ENCODE measurements at regions not wholly inside any gene's neighbourhood (a gene's known extent, or its start where the extent isn't known, plus 50 kb on each side); places are given as distances from the start of the nearest gene placed in this dataset.
"Not testable (repeated sequence)": the region's sequence is repeated elsewhere in the genome, so short reads cannot be mapped to it uniquely, and the experiment has no call there.

DNA sequence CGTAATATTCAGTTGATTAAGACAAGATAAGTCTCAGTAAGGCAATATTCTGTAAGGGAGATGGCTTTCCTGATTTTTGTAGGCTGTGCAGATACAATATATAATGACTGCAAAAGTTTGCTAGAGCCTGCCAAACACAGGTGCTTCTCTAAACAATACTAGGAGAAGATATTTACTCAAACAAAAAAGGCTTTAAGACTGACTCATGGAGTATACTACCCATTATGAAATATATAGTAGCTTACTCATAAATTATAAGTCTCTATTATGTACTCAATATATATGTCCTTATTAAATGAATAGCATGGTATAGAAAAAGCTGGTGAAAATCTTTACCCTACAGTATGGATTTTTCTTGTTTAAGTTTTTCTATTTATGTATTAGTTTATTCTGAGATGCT lies 93.2 kb upstream of the IL15 start:
- no peak for DNase-seq

DNA sequence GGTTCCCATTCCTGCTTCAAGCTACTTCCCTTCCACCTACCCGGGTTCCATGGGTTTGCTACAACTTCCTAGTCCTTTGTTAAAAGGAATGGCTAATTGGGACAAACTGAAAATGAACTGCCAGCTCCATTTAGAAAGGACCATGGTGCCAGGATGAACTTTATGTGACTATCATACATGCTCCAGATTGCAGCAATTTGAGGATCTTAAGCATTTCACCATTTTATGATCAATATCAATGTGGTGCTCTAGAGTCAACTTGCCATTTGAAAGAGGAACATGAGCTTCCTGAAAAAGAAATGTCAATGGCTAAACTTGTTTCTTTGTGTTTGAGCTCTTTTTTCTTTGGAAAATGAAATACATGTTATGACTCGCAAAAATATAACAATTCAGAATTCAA lies 92.7 kb upstream of the IL15 start:
- DNase-seq = no peak

DNA sequence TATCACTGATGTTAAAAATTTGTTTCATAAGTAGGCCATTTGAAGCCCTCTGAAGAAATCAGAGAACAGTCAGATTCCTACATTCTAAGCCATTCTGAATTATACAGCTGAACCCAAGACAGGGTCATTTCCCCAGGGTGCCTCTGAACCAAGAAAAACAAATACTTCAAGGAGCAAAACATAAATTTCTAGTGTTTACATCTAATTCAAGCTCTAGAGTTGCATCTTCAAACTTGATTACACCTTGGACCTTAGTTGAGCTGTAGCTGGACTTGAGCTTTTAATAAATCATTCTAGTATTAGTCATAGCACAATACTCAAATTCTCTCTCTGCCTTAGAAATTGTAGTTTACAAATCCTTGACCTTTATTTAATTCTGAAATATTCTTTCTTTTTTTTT lies 87.6 kb upstream of the IL15 start:
- peak; percentile 1 for DNase-seq

DNA sequence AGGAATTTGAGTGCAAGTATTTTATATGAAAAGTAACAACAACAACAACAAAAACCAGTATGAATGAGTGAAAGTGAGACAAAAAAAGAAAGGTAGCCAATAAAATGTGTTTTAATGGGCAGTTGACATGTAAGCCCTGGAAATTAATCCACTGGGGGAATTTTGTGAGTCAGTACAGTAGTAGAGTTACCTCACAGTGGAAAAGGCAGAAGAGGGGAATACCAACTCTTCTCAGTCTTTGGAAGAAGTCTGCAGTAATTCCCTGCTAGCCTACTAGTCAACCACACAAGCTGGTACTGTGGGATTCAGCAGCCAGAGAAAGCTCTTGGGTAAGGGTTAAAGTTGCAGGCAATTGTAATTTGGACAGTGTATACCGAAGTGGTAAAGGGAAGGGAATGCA lies 76.3 kb upstream of the IL15 start:
- no peak for DNase-seq

DNA sequence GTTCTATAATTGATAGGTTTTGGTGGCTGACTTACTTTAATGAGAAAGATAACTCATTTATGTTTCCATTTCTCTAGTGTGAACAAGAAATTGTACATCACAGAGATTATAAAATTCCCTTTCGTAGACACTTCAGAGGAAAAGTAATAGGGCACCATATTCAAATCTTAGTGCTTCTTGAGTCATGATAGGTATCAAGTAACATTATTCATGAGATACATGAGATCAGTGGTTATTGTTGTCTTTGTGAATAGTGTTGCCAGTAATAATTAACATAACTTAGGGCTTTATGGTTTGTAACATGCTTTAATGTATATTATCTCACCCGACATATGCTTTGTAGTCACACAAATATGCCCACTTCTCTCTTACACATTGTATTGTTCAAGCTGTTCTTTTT lies 73.7 kb upstream of the IL15 start:
- DNase-seq = no peak

DNA sequence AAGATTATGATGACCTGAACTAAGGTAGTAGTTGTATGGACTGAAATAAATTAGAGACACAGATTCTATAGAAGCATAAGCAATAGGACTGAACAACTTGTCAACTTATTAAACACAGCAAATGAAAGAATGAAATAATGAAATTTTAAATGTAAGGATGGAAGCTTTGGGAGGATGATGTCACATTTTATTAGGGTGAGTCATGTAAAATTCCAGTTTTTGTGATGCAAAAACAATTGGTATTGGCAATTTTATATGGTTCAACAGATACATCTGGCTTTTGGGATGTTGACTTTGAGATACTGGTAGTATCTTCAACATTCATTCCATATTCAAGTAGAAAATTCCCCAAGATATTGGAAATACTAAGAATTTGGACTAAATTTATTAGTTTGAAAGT lies 72.7 kb upstream of the IL15 start:
- DNase-seq = no peak

DNA sequence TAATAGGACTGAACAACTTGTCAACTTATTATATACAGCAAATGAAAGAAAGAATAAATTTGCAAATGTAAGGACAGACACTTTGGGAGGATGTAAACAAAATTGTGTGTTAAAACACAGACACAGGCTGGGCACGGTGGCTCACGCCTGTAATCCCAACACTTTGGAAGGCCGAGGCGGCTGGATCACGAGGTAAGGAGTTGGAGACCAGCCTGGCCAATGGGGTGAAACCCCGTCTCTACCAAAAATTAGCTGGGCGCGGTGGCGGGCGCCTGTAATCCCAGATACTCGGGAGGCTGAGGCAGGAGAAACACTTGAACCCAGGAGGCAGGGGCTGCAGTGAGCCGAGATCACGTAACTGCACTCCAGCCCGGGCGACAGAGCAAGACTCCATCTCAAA lies 71.4 kb upstream of the IL15 start:
- DNase-seq = not testable (repeated sequence)

DNA sequence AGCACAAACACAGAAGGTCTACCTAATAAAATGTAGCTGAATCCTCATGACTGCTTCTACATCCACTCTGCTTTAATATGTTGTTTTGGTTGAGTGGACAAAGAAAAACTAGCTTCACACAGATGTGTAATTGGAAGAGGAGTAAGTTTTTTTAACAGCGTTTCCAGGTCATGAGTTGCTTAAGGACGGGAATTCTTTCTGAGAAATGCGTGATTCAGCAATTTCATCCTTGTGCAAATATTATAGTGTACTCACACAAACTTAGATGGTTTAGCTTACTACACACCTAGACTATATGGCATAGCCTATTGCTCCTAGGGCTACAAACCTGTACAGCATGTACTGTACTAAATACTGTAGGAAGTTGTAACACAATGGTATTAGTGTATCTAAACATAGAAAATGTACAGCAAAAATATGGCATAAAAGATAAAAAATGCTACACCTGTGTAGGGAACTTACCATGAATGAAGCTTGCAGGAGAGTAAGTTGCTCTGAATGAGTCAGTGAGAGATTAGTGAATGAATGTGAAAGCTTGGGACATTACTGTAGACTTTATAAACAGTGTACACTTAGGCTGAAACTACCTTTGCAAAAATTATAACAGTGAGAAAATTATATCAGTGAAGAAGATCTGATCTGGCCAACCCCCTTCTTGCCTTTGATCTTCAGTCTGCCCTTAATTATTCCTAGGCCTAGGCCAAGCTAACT lies 70.8 kb upstream of the IL15 start:
- no peak for DNase-seq

DNA sequence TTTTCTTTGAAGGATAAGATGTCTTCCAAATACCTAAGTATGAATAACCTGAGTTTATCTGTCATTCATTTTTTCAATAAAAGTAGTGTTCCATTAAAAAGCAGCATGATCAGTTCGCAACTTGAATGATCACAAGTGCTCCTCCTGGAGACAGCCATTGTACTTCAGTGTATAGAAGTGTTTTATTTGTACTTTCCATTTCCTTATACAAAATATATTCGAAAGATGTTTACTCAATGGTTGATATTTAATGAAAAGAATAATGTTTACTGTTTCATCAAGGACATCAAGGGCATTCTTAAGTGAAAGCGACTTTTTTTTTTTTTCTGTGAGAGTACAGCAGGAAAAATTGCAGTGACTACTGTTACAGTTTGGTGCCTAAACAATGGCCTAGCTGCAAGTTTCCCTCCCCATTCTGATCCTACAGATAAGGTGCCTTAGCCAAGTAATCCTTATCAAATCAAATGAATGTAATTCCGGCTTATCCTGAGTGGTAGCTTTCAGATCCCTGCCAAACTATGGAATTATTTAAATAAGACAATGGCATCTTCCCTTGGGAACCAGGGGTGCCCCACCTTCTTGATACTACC lies 69.0 kb upstream of the IL15 start:
- DNase-seq = no peak

DNA sequence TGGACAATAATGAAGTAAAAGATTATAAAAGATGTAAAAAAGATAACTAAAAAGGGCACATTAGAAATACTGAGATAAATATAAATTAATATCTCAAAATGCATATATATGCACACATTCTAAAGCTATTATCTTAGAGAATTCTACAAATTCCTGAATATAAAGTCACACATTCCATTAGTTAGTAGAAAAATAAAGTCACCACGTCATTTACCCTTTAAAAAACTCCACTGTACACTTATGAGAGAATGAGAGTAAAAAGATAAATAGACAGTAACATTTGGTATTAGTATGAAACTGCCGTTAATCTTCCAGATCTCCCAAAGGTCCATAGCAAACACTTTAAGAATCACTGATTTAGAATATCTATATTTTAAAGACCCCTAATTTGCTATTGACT lies 67.2 kb upstream of the IL15 start:
- peak; percentile 47 for DNase-seq

DNA sequence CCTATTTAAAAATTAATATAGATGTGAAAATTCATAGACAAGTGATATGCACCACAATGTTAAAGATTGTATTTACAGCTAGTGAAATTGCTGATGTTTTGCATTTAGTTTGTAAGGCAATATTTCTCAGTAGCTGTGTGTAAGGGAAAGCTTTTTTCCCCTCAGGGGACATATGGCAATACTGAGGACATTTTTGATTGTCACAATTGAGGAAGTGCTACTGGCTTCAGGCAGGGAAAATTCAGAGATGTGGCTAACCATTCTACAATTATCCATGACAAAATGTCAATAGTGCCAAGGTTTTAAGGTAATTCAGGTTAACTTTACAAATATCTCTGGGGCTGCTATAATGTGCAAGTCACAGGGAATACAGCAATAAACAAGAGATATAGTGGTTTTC lies 66.1 kb upstream of the IL15 start:
- no peak for DNase-seq

DNA sequence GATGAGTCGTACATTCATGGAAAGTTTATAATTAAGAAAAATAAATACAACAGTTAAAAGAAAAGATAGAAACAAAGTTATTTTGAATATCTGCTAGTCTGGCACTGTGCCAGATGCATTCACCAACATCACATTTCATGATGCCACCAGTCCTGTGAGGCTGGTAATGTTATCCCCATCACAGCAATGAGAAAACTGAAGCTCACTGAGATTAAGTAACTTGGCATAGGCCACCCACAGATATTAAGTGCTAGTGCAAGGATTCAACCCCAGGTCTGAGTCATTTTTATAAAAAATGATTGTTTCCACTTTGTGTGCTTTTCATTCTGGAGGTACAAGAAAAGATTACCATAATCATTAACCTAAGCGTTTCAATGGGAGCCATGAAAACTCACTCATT lies 65.0 kb upstream of the IL15 start:
- peak; percentile 14 for DNase-seq

DNA sequence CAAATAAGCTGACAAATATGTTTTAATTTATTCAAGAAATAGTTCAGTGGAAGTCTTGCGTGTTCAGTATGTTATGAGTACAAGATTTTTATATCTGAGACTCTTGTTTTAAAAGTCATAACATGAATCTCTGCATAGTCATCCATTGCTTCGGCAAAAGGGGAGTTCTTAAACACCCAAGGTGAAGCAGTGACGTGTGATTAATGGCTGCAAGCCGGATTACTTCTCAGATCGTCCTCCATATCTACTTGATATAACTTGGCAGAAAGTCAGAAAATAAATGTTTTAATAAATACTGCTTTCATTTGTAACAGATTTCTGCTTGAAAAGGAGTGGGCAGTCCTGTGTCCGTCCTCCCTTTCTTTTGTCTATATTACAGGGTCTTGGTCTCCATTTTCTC lies 64.6 kb upstream of the IL15 start:
- DNase-seq = no peak

DNA sequence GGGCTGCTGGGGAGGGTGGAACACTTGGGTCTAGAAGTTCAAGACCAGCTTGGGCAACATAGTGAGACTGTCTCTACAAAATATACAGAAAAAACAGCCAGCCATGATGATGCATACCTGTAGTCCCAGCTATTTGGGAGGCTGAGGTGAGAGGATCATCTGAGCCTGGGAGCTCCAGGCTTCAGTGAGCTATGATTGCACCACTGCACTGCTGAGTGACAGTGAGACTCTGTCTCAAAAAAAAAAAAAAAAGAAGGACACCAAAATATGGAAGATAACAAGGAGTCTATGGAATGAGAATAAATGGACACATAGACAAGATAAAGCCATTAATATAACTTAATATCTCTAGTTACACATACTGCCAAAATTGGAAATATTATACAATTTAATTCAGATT lies 62.7 kb upstream of the IL15 start:
- no peak for DNase-seq

DNA sequence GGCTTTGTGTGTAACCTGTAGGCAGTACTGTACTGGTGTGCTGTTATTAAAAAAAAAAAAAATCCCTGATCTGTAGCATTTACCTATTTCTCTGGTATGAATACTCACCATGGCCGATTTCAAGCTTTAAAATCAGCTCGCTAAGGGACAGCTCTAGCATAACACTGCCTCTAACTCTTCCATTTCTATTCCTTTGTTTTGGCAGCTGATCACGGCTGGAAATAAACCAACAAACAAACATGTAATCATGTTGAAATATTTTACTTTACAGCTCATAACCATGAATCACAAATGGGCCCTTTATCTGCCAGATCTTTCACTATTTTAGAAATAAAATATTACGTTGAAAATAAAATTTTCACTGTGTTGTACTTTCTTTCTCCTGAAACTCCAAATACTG lies 60.5 kb upstream of the IL15 start:
- no peak for DNase-seq

DNA sequence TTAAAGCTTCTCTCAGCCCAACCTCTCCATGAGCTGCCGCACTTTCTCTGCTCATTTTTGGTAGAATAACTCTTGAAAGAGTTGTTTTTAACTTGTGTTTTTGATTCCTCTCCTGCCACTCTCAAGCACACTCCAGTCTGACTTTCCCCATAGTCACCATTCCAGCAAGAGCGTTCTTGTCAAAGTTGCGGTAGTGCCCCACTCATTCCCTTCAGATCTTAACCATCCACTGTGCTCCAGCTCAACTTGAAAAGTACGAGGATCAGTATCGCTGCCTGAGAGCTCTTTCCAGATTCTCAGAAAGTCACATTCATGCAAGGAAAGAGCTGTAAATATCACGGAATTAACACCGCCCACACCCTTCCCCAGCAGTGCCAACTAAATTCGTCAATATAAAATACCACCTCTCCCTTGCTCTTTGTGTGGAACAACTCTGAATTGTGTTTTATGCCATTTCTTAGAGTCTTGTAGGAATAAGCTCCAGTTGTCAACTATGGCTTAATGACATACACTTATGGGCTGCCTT lies 59.7 kb upstream of the IL15 start:
- DNase-seq = no peak

DNA sequence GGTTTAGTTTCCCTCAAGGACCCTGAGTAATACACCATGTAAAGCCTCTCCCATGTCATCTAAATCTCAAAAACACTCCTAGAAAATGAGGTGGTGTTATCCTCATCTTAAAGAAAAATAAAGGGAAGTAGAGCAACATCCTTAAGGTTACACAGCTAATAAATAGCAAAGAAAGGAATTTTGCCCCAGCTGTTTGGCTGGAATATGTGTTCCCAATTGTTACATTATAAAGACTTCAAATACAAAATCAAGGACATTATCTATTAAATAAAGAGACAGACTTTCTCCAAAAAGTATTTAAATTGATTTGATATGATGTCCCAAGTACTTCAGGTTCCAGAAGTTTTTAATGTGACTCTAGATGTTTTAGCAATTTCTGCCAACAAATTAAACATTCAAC lies 57.9 kb upstream of the IL15 start:
- DNase-seq = no peak

DNA sequence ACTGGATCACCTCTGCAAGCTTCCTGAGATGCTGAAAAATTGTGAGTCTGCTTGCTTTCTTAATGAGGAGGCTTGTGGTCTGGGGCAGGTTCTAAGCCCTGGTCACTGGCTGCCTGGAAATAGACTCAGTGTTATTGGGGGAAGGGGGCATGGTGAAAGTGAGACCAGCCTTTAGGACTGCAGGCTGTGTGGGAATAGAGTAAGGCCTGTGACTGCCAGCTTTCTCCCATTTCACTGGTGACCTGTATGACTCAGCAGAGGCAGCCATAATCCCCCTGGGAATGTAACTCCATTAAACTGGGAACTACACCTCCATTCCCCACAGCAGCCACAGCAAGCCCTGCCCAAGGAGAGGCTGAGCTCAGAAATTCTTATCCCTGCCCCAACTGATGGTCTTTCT lies 55.9 kb upstream of the IL15 start:
- DNase-seq = no peak
